IPS-NIHi7 (cell line): ENCODE measurements at regions not wholly inside any gene's neighbourhood (a gene's known extent, or its start where the extent isn't known, plus 50 kb on each side); places are given as distances from the start of the nearest gene placed in this dataset.
"Not testable (repeated sequence)": the region's sequence is repeated elsewhere in the genome, so short reads cannot be mapped to it uniquely, and the experiment has no call there.

Experiments used
- DNase-seq: peaks from one replicate; pipeline ENCODE4 v3.0.0; 2012; ENCODE audit warnings: mixed read lengths; ENCODE audit errors: extremely low spot score

- DNase-seq, result no peak
Measured at GRCh38 chr2:234695981-234696380, 199.1 kb upstream of the ARL4C start.

- no peak for DNase-seq
Measured at GRCh38 chr2:234694244-234695013, 197.5 kb upstream of the ARL4C start.

- not testable (repeated sequence) for DNase-seq
Measured at GRCh38 chr2:234693681-234694190, 196.9 kb upstream of the ARL4C start.

- DNase-seq, result not testable (repeated sequence)
Measured at GRCh38 chr2:234693191-234693590, 196.3 kb upstream of the ARL4C start.

- DNase-seq, result no peak
Measured at GRCh38 chr2:234691968-234692955, 195.4 kb upstream of the ARL4C start.

- DNase-seq, result no peak
Measured at GRCh38 chr2:234691214-234691575, 194.3 kb upstream of the ARL4C start.

- DNase-seq, result no peak
Measured at GRCh38 chr2:234690569-234691213, 193.8 kb upstream of the ARL4C start.

GRCh38 chr2:234689911-234690379 is 193.1 kb upstream of the ARL4C start:
- no peak for DNase-seq

- no peak for DNase-seq
Measured at GRCh38 chr2:234687718-234688475, 191.0 kb upstream of the ARL4C start.

- DNase-seq, result peak; percentile 69
Measured at GRCh38 chr2:234686088-234686890, 189.4 kb upstream of the ARL4C start.

- no peak for DNase-seq
Measured at GRCh38 chr2:234684466-234684865, 187.6 kb upstream of the ARL4C start.

GRCh38 chr2:234683950-234684349 is 187.1 kb upstream of the ARL4C start:
- DNase-seq, result no peak

- DNase-seq, result no peak
Measured at GRCh38 chr2:234682492-234683228, 185.8 kb upstream of the ARL4C start.

GRCh38 chr2:234680688-234681619 is 184.1 kb upstream of the ARL4C start:
- DNase-seq, result no peak

GRCh38 chr2:234679741-234680687 is 183.1 kb upstream of the ARL4C start:
- DNase-seq, result no peak

- DNase-seq, result no peak
Measured at GRCh38 chr2:234679301-234679740, 182.4 kb upstream of the ARL4C start.

GRCh38 chr2:234678711-234679110 is 181.8 kb upstream of the ARL4C start:
- DNase-seq, result no peak
